Stimulated activated CD4-positive, alpha-beta T cell treated with anti-CD3 and anti-CD28 coated beads, TNF-alpha, amount 100 ng/mL, for 24 hours (primary cell): ENCODE measurements at regions not wholly inside any gene's neighbourhood (a gene's known extent, or its start where the extent isn't known, plus 50 kb on each side); places are given as distances from the start of the nearest gene placed in this dataset.

Experiments
- DNase-seq, 3 experiments: peaks; one replicate each; pipeline ENCODE4 v3.0.0-alpha.2; 2020; ENCODE audit warnings: low read depth in 3 of 3

GRCh38 chr17:63379636-63380035 is 66.5 kb downstream of the CYB561 start:
- no peak for DNase-seq

- no peak for DNase-seq
Measured at GRCh38 chr17:63381101-63381729, 64.9 kb downstream of the CYB561 start.

GRCh38 chr17:63382136-63382535 is 64.0 kb downstream of the CYB561 start:
- no peak for DNase-seq
